Cerebellar cortex (tissue), 1 donor: ENCODE measurements at regions not wholly inside any gene's neighbourhood (a gene's known extent, or its start where the extent isn't known, plus 50 kb on each side); places are given as distances from the start of the nearest gene placed in this dataset.
"Not testable (repeated sequence)": the region's sequence is repeated elsewhere in the genome, so short reads cannot be mapped to it uniquely, and the experiment has no call there.

Experiments used
- DNase-seq: peaks from one replicate; pipeline ENCODE4 v3.0.0-alpha.2; 2015; ENCODE audit warnings: low spot score

DNA sequence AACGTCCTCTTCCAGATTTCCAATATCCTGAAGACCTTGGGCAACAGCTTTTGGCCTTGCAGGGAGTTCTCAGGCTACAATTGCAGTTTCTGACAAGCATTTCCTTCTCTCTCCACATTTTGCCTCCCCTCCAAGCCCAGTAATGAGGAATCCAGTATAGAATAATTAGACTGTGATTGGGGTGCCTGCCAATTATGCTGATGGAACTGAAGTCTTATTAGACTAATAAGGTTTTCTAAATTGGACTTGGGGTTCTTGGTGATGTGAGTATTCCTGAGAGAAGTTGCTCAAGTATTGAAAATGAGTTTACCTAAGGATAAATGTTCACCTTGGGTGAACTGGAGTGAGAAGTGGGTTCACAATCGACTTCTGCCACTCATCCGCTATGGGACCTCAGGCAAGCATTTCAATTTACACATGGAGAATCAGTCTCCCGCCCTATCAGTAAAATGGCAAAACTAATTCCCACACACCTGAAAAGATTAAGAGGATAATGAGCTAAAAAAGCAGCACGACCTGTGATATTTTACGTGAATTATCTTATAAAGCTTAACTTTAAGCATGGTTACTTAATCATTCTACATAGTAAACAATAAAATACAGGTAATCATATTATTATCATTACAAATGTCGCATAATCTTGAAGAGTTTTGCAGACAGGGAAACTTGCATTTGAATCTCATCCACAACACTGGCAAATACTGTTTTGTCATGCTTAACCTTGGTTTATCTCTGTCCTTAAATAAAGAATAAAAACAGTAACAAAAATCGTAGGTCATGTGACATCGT lies 628.0 kb downstream of the TMEM114 start:
- no peak for DNase-seq

DNA sequence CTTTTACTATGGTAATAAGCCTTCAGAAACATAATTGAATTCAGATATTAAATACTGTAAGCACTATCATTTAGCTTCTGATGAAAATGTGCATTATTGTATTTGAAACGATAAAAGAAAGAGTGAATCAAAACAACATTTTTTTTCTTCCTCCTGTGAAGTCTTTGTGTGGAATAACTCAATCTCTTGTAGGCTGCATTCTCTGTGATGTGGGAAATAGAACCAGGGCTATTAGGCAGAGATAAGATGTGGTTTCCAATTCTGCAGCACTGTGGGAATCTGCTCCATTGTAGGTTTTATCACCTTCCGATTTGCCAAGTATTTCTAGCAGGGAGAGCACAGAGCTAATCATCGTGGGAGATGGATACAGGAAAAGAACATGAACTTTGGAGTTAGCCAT lies 624.5 kb downstream of the RBFOX1 start:
- DNase-seq = no peak

DNA sequence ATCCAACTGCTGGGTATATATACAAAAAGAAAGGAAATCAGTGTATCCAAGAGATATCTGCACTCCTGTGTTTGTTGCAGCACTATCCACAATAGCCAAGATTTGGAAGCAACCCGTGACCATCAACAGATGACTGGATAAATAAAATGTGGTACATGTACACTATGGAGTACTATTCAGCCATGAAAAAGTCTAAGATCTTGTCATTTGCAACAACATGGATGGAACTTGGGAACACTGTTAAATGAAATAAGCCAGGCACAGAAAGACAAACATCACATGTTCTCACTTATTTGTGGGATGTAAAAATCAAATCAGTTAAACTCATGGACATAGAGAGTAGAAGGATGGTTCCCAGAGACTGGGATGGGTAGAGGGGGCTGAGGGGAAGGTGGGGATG lies 620.7 kb downstream of the RBFOX1 start:
- DNase-seq = no peak

DNA sequence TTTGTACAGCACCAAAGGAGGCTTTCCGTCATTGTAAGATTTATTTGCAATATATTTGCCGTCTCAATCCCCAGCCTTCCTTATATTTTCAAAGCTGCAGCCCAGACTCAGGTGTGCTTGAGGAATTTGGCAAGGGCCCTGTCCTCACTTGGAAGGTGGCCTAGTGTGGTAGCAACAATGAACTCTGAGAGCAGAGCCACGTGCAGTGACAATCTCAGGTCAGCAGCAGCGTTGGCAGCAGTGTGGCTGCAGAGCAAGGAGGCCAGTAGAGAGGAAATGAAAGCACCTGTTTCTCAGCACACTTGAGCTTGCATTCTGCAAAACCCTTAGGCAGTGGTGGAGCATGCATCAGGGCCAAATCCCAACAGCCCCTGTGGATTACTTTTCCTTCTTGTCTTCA lies 613.5 kb downstream of the RBFOX1 start:
- DNase-seq = peak; percentile 83

DNA sequence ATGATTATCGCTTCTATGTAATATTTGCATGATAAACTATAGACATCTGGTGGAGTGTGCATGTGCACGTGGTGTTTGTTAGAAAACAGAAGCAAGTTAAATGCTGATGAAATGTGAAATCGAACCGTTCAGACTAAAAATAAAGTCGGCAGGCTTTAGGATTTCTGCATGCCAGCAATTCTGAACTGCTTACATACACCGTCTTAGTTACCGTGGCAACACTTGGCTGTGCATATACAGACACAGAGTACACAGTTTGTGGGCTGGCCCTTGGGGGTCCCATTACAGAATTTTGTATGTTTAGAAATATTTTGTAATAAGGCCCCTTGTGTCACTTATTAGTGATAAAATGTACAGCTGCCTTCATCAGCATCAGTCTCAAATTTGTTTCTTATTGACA lies 605.5 kb downstream of the RBFOX1 start:
- DNase-seq = no peak

DNA sequence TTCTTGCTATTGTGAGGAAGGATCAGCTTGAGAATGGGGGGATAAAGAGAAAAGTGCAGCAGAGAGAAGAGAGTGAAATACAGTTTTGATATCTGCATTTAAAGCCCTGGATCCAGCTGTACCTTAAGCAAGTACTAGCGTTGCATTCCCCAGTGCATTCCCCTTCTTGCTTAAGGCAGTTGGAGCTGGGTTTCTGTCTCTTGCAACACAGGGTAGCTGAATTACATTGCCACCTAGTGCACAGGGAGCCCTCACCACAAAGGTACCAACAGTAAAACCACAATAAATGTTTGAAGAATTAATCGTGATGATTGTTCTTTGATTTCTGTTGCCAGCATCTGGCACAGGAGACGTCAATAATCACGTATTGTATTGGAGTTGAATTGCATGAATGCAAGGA lies 588.7 kb downstream of the RBFOX1 start:
- DNase-seq = peak; percentile 37

DNA sequence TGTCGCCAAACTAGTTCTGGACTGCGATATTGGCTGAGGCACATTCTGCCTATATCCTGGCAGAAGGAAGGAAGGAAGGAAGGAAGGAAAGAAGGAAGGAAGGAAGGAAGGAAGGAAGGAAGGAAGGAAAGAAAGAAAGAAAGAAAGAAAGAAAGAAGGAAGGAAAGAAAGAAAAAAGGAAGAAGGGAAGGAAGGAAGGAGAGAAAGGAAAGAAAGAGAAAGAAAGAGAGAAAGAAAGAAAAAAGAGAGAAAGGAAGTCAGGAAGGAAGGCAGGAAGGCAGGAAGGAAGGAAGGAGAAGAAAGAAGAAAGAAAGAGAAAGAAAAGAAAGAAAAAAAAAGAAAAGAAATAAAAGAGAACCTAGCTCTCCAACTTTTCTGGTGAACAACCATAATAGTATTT lies 587.1 kb downstream of the RBFOX1 start:
- no peak for DNase-seq

DNA sequence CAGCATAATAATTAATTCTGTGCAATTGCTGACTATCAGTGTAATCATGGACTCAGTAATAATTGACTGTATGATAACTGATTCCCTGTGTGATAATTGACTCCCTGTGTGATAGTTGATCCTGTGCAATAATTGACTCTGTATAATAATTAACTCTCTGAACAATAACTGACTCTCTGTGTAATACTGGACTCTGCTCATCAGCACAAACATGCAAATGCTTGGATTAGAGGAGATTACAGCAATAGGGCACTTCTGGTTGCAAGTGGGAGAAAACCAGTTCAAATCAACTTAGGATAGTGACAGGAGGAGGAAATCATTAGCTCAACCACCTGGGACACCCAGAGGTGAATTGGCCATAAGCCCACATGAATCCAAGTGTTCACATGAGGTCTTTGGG lies 582.1 kb downstream of the RBFOX1 start:
- no peak for DNase-seq

DNA sequence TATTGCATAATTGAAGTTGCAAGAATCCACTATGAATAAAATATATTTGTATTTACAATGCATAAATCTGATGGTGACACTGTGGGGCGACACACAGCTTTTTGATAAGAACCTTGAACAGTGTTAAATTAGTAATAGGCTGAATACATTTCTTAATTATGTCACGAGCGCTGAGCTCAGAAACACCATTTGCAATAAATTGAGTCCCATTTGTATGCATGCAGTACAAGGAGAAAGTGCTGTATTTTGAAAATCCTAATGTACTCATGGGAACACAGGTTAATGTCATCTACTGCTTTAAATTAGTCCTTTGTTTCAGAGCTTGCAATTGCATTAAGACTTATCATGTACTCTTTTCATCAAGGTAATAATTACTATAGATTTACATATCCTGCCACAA lies 579.5 kb downstream of the RBFOX1 start:
- no peak for DNase-seq

DNA sequence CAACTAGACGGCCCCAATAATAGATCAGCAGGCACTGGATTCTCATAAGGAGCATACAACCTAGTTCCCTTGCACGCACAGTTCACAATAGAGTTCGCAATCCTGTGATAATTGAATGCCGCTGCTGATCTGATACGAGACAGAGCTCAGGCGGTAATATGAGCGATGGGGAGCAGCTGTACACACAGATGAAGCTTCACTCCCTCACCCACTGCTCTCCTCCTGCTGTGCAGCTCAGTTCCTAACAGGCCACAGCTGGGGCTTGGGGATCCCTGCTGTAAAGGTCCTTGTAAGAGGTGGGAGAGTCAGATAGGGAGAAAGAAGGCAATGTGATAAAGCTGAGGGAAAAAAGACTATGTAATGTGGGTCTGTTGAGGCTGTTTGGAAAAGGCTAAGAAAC lies 577.5 kb downstream of the RBFOX1 start:
- no peak for DNase-seq

DNA sequence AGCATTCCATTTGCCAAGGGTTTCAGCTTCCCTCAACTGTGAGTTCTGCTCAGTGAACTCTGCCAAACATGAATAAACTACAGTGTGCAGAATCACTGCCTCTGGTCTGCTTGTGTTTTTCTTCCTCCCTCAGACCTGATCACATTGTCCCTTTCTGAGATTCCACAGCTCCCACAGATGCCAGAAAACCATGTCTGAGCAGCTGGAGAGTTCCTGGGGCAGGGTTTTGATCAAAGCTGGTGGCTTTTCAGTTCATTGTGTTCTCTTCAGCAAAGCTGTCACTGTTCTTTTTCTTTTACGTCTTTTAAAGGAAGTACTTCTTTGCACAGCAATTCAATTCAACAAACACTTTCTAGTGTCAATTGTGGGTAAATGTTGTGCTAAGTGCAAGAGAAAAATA lies 555.8 kb downstream of the RBFOX1 start:
- DNase-seq = peak; percentile 42

DNA sequence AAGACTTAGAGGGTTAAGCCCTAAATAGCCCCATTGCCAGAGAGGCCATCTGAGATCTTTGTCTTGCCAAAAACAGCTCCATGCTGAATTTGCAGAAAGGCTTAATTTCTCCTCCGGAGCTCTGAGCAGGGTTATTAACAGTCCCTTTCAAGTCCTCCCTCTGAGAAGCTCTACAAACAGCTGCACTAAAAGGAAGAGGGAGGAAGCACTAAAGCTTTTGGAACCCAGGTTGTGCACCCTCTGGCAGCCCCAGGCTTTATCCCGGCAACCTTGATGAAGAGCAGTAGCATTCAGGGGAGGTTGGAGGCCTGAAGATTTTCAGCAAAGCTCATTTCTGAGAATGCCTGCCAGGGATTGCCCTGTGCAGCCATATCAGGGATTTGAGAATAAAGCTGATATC lies 554.7 kb downstream of the RBFOX1 start:
- DNase-seq = no peak

DNA sequence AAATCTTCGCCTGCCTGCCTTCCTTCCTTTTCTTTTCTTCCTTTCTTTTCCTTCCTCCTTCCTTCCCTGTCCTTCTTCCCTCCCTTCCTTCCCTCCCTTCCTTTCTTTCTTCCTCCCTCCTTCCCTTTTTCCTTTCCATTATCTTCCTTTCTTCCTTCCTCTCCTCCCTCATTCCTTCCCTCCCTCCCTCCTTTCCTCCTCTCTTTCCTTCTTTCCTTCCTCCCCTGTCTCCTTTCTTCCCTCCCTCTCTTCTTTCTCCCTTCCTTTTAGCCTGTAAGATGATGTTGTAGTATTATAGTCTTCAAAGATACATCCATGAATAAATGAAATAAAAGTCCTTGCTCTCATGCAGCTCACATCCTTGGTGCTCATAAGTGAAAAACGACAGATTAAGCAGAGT lies 539.3 kb downstream of the RBFOX1 start:
- no peak for DNase-seq

DNA sequence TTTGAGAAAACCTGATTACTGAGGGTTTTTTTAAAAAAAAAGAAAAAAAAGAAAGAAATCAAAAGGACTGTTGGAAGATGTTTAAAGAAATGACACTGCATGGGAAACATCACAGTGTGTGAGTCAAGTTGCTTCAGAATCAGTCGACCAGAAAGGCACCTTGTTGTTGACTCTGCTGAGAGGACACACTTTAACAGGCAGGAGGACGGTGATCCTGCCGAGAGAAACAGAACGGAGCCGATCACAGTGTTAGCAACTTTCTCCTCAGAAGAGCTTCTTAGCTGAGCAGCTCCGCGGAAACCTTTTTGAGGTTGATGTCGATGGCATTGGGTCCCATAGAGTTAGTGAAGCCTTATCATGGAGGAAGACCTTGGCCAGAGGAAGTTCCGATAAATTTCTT lies 538.7 kb downstream of the RBFOX1 start:
- no peak for DNase-seq

DNA sequence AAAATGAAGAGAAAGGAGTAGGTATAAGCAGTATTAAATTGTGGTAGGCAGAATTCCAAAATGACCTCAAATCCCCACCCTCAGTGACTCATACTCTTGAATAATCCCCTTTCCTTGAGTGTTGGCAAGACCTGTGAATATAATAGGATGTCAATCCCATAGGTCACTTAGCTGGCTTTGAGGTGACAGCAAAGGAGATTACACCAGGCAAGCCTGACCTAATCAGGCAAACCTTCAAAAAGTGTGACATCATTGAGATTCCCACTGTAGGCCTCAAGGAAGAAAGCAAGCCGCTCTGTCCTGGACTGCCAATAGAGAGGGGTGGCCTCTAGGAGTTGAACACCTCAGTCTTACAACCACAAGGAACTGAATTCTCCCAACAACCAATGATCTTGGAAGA lies 535.2 kb downstream of the RBFOX1 start:
- DNase-seq = no peak

DNA sequence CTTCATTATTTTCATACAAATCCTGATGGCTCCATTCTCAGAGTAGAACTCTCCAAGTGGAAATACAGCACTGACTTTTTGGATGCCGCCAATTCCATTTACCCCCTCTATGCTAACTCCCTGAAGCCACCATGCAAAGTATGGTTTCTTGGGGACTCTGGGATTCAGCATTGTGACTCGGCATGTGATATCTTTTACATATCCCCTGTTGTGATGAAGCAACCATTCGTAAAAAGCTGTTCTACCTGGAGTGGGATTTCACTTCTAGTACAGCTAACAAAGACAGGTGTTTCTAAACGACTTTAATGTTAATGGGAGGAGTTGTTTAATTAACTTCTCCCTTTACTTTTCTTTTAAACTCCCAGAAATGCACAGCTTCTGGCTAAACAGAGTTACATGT lies 533.5 kb downstream of the RBFOX1 start:
- DNase-seq = no peak

DNA sequence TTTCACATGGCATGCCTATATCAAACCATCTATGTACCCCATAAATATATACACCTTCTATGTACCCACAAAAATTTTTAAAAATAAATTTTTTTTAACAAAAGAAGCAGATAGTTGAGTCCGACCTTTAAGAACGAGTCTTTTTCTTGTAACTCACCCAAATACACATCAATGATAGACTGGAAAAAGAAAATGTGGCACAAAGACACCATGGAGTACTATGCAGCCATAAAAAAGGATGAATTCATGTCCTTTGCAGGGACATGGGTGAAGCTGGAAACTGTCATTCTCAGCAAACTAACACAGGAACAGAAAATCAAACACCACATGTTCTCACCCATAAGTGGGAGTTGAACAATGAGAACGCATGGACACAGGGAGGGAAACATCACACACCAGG lies 532.7 kb downstream of the RBFOX1 start:
- not testable (repeated sequence) for DNase-seq

DNA sequence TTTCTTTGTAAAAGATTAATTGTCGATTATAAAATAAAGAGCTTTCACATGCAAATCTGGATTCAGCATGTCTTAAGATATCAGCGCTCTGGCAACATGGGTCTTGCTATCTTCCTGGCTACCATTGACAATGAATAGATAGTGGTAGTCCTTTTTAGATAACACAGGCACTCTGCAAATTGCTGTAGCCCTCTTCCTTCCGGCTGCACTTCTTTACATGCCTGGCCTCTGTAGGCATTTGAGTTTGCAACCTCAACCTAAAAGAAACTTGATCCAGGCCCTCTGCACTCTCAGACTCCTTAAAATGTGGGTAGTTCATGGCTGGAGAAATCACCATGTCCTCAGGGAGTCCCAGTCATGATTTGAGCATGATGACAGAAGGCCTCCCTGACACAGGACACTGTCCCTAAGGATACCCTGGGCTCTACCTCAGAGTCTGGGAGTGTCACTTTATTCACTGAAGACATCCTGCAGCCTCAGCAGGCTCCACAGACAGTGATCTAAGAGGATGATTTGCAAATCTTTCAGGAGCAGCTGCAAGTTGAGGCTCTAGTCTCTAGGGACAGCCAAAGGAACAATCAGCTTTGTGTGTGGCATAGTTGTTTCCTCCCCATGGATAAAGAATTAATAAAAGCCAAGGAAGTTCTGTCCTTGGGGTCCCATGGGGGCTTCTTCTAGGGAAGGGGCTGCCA lies 529.4 kb downstream of the RBFOX1 start:
- DNase-seq = no peak

DNA sequence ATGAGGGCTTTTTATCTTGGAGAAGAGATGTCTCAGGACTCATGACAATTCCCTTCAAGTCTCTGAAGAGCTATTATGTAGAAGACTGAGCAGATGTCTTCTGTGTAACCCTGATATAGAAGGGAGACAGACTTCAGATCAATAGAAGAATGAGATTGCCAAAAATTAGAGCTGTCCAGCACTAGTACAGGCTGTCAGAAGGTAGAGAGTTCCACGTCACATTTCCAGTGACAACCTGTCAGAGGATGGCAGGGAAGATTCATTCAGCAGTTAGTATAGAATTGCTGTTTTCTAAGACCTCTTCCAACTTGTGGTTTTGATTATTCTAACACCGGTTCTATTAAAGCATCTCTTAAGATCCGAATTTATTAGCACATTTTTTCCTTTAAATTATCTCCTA lies 520.6 kb downstream of the RBFOX1 start:
- no peak for DNase-seq

DNA sequence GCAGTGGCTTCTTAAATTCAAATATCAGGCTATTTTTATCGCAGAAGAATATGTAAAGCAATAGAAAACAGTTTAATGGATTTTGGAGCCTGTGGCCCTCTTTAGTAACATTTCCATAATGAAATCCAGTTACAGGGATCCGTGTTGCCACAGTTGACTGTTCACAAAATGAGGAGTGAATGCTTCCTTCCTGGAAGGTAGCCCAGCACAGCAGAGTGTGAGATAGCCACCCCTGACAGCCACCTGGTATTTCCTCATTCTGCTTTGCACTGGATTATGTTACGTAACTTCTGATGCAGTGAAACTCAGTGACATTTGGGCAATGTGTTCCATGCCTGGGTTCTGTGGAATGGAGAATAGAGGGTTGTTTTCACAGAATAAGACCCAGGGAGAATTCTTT lies 517.2 kb downstream of the RBFOX1 start:
- peak; percentile 95 for DNase-seq

DNA sequence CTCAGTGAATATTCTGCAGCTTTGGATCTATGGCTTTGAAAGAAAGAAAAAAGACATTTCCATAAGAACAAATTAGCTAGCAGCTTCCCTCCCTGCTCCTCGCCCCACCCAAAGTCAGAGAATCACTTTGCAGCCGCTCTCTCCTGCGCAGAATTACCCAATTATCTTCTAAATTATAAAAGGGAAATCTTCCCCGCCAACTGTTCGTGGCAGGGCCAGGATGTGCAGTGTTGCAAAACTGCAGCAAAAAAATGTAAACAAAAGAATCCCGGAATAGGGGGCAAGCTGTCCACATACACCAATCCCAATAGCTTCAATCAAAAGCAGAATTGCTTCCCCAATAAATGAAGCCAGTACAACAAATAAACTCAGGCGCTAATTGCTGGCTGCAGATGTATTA lies 510.6 kb downstream of the RBFOX1 start:
- DNase-seq = no peak

DNA sequence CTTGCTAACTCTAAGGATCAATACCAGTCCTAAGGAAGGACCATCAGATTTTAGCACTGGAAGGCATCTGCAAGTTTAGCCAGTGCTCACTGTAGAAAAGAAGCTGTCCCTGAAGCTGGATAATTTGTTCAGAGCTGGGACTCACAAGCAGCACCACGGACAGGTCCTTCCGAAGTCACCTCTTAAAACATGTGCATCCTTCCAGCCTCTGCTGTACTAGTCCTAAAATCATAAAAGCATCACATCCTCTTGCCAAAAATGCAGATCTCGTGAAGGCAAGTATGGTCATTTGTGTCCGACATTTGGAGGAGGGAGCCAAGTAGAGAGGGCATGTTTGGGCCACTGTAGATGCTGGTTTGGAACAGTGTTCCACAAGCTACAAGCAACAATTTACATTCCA lies 506.9 kb downstream of the RBFOX1 start:
- no peak for DNase-seq

DNA sequence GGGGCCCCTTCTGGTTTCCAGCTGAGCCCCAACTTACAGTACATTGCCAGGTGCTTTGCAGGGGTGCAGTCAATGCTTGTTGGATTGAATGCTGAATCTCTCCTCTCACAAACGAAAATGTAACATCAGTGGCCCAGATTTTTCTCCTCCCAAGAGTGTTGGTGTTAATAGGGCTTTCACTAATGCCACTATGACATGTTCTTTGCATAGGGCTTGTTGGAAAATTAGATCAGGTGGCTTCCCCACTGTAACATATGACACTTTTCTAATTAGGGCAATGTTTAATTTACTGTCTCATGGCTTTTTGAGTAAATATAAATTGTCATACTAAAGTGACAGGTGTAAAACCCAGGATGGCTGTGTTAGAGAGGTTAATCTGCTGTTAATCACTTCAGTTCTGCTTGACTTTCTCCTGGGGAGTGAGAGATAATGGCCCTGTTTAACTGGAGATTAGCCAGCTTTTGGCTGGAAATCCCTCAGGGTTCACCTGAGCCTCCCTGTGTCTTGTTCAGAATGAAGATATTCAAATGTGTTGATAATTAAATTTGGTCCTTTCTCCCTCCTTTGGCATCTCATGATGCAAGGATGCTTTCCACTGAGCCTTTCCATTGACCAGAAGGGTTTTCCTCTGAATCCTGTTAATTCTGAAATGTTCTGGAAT lies 502.3 kb downstream of the RBFOX1 start:
- DNase-seq = no peak
